ENCODE measurements at regions not wholly inside any gene's neighbourhood (a gene's known extent, or its start where the extent isn't known, plus 50 kb on each side); places are given as distances from the start of the nearest gene placed in this dataset.
"Not testable (repeated sequence)": the region's sequence is repeated elsewhere in the genome, so short reads cannot be mapped to it uniquely, and the experiment has no call there.

DNA sequence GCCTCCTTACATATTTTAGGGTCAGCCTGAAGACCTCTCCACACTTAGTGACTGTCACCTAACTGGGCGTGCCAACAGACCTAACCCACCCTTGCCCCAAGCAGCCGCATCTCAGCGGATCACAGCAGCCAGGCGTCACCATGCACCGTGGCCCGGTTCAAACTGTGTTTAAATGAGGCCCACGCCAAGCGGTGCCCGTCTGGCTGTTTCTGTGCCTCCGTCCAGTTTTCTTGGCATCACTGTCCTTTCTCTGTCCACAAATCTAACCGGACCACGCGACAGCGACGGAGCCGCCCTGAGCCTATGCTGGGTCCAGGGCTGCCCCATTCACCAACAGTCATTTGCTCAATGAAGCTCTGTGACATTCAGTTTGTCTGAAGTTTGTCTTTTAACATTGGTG is 393.3 kb downstream of the THBS2 start:
- DNase-seq (ENCODE audit: low read depth), result no peak

DNA sequence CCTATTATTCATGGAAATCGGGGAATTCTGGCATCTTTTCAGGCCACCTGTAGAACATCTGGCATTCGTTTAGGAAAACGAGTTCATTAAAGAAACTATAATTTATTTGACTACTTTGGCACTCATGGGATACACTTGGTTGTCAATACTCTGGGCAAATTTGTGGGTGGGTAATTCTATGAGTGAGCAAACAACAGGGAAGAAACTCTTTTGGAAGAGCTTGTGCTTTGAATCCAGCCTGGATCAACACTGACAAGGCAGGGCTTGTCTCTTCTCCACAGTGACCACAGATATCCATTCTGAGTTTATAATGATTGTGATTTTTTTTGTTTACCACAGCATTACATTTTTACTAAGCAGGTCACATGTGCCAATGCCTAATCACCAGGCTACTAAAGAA is 394.7 kb downstream of the THBS2 start:
- DNase-seq (ENCODE audit: low read depth), result no peak

- DNase-seq (ENCODE audit: low read depth), result no peak
These were observed 396.7 kb downstream of the THBS2 start for GRCh38 chr6:168856914-168857313.

DNA sequence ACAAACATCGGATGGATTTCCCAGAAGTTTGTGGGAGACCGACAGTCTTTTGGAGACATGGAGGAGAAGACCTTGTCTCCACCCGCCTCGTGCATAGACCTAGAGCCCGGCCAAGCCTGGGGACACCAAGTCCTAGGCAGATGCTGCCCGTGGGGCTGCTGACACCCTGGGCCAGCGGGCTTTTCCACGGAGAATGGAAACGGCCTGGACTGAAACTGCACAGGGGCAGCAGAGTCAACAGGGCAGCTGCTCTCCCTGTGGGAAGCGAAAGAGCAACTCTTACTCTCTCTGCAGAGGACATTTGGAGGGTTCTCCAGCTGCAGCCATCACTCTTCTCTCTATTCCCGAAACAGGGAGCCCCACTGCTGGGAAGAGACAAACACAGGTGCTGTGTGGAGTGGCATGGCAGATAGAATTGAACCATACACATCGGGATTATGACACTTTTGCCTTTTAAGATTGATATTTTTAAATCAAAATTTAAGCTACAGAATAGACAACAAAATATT is 401.2 kb downstream of the THBS2 start:
- DNase-seq (ENCODE audit: low read depth), result peak; percentile 61

DNA sequence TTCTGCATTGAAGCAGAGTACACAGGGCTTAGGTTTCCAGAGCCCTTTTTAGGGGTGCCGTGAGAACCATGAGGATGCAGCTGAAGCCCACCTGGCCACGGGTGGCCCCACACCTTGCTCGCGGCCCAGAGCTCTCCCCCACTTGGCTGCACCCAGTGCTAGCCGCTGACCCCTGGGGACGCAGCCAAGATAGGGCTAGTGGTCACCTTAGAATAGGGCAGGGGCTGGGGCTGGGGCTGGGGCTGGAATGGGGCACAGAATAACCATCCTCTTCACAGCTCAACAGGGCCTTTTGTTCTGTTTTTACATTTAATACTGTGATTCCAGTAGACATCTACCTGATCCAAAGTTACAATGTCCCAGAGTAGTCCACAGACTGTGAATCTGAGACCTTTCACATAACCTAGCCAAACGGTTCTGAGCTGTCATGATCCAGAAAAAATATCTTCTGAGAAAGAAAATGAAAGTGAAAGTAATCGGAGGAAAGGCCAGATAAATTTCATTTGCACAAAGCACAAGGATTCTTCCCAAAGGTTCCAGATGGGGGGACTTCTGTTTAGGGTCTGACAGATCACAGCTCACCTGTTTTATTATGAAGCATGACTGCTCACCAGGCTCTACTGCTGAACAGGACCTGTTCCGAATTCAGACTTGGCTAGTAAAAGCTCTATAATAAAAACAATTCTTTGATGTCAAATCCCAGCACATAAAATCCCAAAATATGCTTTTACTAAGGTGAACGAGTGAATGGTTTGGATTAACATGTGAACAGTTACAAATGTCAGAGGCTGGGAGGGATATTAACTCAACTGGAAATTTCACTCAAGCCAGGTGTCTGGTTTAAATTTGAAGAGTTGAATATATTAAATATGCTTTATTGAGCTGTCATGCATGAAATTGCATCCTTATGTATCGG is 401.9 kb downstream of the THBS2 start:
- DNase-seq (ENCODE audit: low read depth), result peak; percentile 20

GRCh38 chr6:168850027-168850736 is 403.5 kb downstream of the THBS2 start:
- DNase-seq (ENCODE audit: low read depth), result not testable (repeated sequence)

GRCh38 chr6:168849459-168849858 is 404.2 kb downstream of the THBS2 start:
- DNase-seq (ENCODE audit: low read depth), result no peak

GRCh38 chr6:168848797-168849196 is 404.8 kb downstream of the THBS2 start:
- DNase-seq (ENCODE audit: low read depth), result no peak

DNA sequence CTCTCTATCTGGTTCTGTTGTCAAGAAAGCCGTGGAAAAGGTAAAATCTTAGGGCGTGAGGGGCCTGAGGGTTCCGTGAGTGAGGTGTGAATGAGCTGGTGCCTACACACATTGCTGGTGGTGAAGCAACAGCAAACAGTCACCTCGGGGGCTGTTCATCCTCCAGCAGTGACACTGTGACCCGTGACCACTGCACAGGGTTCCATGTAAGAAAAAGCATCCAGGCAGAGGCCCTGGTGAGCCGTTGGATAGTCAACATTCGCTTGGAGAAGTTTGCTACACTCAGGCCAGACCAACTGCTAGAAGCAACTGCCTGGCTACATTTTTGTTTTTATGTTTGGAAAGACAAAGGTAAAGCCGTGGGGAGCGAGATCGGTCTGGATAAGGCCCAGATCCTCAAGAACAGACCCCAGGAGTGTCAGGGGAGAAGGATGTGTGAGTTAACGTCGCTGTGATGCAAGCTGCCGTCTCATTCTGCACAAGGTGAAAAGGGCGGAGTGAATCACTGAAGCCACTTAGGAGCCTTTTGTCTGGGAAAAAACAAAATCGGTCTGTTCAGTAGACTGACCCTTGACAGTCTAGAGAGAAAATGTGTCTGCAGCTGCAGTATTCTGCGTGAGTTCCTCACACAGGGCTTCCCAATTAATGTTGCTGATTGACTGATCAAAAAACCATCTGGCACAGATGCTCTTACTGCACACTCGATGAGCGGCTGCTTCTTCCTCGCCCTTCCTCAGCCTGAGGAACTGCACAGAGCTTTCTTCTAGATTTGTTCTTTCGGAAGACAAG is 404.0 kb downstream of the SMOC2 start:
- no peak for DNase-seq (ENCODE audit: low read depth)

DNA sequence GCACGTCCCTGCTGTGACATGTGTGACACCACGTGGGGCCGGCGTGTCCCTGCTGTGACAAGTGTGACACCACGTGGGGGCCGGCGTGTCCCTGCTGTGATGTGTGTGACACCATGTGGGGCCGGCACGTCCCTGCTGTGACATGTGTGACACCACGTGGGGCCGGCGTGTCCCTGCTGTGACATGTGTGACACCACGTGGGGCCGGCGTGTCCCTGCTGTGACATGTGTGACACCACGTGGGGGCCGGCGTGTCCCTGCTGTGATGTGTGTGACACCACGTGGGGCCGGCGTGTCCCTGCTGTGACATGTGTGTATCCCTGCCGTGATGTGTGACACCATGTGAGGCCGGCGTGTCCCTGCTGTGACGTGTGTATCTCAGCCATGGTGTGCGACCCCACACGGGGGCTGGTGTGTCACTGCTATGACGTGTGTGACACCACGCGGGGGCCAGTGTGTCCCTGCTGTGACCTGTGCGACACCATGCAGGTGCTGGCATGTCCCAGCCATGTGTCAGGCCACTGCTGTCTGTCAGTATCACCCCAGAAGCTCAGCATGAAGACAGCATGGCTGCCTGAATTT is 401.7 kb downstream of the SMOC2 start:
- DNase-seq (ENCODE audit: low read depth), result not testable (repeated sequence)

- DNase-seq (ENCODE audit: low read depth), result no peak
These were observed 400.8 kb downstream of the SMOC2 start for GRCh38 chr6:168841609-168842278.

DNA sequence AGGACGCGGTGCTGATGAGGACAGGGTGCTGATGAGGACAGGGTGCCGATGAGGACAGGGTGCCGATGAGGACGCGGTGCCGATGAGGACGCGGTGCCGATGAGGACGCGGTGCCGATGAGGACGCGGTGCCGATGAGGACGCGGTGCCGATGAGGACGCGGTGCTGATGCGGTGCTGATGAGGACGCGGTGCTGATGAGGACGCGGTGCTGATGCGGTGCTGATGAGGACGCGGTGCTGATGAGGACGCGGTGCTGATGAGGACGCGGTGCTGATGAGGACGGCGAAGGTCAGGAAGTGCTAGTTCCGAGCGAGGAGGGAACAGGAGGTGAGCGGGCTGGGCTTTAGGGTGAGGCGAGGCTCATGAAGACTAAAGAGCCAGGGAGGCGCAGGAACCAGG is 399.9 kb downstream of the SMOC2 start:
- DNase-seq (ENCODE audit: low read depth), result not testable (repeated sequence)

DNA sequence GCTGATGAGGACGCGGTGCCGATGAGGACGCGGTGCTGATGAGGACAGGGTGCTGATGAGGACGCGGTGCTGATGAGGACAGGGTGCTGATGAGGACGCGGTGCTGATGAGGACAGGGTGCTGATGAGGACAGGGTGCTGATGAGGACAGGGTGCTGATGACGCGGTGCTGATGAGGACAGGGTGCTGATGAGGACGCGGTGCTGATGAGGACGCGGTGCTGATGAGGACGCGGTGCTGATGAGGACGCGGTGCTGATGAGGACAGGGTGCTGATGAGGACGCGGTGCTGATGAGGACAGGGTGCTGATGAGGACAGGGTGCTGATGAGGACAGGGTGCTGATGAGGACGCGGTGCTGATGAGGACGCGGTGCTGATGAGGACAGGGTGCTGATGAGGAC is 399.3 kb downstream of the SMOC2 start:
- not testable (repeated sequence) for DNase-seq (ENCODE audit: low read depth)

DNA sequence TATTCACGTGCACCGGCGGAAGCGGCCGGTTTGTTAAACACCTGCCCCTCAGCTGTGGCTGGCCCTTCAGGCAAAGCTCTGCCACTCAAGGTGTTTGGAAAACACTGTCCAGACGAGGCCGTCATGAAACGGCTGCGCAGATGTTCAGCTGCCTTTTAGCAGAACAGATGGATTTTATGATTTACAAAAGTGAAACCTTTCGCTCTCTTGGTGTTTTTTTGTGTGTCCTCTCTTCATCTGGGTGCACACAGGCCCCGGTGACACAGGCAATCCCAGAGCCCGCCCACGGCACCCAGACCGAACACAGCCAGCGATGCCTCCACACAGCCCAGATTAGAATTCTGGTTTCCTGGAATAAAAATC is 397.0 kb downstream of the SMOC2 start:
- no peak for DNase-seq (ENCODE audit: low read depth)

DNA sequence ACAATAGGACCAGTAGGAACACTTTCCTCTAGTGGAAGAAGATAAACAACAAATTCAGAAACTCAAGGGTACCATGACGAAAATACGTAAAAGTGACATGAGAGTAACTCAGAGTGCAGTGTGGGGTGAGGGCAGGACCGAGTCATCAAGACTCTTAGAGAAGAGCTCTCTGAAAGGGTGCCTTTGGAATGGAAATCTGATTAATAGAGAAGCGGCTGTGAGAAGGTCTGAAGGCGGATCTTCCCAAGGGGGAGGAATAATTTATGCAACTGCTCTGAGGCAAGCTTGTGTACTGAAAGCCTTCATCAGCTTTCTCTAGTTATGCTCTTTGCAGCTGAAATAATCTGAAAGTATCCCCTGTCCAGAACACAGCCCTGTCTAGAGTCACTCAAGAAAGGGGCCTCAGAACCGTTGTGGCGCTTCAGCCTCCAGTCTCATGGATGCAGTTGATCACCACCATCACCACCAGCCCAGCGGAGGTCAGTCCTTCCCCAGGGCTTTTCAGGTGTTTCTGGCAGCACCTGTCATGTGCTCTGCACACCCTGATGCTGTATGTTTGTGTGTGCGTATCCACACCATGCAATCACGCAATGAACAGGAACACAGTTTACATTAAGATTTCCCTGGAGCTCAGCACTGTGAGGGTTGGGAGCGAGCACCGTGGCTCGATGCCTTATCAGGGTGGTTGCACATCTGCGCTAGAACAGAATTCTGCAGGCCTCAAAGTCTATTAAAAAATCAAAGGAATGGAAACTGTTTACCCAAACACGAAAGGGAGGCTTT is 396.5 kb downstream of the SMOC2 start:
- no peak for DNase-seq (ENCODE audit: low read depth)

DNA sequence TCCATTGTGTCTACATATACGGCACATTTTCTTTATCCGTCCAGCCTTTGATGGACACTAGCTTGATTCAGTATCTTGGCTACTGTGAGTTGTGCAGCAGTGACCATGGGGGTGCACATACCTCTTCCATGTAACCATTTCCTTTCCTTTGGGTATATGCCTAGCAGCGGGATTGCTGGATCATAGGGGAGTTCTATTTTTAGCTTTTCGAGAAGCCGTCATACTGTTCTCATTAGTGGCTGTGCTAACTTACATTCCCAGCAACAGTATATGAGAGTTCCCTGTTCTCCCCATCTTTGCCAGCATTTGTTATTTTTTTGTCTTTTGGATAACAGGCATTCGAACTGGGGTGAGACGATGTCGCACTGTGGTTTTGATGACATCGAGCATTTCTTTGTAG is 395.0 kb downstream of the SMOC2 start:
- DNase-seq (ENCODE audit: low read depth), result no peak

GRCh38 chr6:168834801-168835200 is 393.8 kb downstream of the SMOC2 start:
- DNase-seq (ENCODE audit: low read depth), result no peak

DNA sequence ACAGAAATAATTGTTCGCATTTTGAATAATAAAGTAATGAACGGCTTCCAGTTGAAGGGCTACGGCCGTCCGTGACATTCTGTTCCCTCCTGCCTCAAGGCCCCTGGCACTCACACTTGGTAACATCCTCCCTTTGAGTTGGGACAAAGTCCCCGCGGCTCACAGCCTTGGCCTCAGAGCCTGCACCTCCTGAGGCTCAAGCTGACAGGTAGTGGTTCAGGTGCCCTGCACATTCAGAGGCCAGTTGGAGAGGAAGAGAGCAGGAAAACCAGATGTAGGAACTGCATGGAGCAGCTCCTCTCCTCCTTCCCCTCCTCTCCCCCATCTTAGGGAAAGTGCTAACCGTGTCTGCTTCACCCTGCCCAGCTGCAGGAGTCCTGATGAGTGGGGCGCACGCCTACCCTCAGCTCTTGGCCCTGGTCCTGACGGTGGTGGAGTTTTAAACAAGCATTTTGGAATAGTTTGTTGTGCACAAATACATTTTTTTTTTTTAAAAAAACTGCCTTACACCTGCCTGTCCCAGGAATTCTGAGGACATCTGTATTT is 393.1 kb downstream of the SMOC2 start:
- no peak for DNase-seq (ENCODE audit: low read depth)

DNA sequence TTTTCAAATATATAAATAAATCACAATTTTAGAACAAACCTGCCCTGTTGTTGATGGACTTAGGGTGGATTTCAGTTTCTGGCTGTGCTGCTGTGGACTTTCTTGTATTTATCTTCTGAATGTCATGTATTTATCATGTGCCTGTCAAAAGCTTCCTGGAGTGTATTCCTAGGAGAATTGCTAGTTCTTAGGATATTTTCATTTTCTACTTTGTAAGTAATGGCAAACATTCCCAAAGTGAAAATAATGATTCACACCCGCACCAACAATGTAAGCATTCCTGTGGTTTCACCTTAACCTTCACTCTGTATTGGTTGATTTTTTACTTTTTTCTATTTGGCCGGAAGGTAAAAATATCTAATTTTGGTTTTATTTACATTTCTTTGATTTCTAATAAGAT is 387.8 kb downstream of the SMOC2 start:
- peak; percentile 8 for DNase-seq (ENCODE audit: low read depth)

- DNase-seq (ENCODE audit: low read depth), result no peak
These were observed 387.1 kb downstream of the SMOC2 start for GRCh38 chr6:168828035-168828434.

Measured in LHCN-M2 (cell line).